ENCODE measurements at regions not wholly inside any gene's neighbourhood (a gene's known extent, or its start where the extent isn't known, plus 50 kb on each side); places are given as distances from the start of the nearest gene placed in this dataset.

DNA sequence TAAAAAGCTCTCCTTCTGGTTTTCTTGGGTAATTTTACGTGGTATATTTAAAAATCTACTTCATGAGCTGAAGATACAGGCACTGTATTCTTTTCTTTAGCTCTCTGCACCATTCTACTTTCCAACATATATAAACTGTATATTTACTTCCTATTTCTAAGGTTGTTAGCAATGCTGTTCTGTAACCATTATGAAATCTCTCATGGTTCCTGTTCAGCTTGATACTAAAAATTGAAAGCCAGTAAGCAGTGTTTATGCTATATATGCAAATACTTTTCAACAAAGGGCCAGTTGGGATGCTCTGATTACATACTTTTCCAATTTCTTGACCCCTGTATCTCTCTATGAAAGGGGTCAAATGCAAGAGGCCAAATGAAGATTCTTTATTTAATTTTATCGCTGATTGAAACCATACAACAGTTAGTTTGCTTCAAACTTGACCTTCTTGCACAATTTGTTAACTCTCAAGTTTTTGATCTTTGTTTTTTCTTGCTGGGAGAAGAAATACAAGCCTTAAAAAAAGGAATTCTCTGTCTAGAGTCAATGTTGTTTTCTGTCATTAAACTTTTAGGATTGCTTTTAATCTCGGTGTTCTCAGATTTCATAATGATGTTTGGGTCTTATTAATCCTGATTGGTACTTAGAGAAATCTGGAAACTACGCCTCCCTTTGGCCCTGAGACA lies 223.2 kb downstream of the PRL start:
- DNase-seq (ENCODE audit: low read depth in 2 of 3, low spot score in 2 of 3) = no peak

DNA sequence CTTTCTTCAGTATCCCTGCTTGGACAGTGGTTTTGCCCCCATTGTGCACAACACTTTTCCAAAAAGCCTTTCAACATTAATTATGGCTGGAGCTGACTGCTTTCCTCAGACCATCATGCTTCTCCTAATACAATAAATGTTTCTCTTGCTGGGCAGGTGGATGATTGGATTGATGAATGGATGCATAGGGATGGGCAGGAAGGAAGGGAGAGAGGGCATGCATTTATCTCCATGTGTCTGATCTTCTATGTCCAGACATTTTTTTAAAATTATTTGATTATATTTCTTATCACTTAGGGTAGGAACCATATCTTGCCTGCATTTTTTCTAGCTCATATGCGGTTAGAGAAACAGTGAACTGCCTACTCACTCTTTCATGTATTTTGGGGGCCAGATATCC lies 218.5 kb downstream of the PRL start:
- no peak for DNase-seq (ENCODE audit: low read depth in 2 of 3, low spot score in 2 of 3)

DNA sequence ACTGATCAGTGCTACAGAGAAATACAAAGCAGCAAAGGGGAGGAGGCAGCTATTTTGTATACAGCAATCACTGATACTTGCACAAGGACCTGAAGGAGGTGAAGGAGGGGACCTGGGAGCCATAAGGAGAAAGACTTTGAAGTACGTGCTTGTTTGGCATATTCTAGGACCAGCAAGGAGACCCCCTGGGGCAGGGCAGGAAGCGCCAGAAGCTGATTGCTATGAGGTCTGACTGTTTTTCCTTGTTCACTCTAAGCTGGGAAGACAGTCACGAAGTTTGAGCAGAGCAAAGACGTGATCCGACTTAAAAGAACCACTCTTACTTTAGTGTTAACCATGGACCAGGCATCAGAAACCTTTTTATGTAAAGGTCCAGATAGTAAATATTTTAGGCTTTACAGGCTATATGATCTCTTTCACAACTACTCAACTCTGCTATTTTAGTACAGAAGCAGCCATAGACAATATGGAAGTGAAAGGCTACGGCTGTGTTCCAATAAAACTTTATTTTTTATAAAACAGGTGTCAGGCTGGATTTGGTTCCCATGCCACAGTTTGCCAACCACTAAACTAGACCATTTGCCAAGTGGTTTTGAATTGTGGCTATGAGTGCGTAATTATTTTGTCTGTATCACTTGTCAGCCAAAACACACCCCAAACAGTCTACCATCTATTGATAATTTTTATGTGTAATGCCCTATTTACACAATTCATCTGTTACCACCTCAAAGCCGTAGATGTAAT lies 217.9 kb downstream of the PRL start:
- DNase-seq (ENCODE audit: low read depth in 2 of 3, low spot score in 2 of 3) = no peak

DNA sequence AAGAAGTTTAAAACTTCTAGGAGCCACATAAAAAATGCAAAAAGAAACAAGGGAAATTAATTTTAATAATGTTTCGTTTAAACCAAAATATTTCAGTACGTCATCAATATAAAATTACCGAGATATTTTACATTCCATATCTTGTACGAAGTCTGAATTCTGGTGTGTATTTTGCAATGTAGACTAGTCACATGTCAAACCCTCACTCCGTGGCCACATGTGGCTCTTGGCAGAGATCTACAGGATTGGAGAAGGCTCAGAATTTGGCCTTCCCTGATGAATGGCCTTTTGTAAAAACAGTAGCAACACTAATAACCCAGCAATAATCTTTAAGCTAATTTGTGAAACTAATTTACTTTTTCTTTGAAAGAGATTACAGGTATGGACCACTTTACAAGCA lies 217.1 kb downstream of the PRL start:
- no peak for DNase-seq (ENCODE audit: low read depth in 2 of 3, low spot score in 2 of 3)

DNA sequence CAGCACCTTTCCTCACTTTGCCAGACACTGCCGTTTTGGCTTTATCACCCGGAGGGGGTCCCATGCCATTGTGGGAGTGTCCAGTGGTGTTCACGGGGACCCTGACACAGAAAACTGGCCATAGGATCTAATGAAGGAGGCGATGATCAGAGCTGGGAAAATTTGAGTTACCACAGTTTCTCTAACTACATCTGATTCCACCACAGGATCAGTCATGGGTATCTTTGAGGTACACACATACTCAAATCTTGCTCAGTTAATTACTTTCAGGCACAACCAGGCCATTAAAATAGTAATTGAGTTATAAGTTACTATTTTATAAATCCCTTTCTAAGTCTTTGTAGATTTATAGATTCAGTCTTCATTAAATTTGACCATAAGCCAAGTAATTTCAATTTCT lies 215.1 kb downstream of the PRL start:
- no peak for DNase-seq (ENCODE audit: low read depth in 2 of 3, low spot score in 2 of 3)

DNA sequence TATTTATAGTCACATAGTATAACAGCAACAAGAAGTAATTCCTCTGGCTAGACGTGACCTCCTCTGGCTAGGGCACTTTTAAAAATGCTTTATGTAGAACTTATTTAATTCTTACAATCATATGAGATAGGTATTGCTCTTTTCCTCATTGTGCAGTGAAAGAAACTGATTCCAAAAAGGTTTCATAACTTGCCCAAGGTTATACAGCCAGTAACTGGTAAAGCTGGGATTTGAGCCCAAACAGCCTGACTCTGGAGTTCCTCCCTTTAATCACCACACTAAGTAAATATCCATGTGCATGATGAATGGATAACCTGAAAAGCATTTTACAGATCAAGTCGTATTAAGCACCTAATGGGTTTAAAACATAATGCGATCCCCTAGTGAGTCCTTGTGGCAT lies 214.6 kb downstream of the PRL start:
- no peak for DNase-seq (ENCODE audit: low read depth in 2 of 3, low spot score in 2 of 3)

DNA sequence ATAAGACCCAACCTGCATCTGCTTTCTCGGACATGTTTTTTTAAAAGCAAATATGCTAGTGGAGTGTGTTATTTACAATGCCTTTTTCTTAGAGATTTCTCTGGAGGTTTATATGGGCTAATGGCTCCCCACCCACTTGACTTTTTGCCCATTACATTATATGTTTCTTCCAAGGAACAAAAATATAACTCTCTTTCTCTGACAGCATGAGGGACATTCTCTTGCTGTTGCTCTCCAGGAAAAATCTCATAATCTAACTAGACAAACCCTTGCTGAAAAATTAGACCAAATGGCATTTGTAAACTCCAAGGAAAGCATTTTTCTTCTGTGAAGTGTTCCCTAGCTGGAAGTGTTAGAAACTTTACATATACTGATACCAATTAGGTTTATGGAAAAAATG lies 213.7 kb downstream of the PRL start:
- DNase-seq (ENCODE audit: low read depth in 2 of 3, low spot score in 2 of 3) = no peak

DNA sequence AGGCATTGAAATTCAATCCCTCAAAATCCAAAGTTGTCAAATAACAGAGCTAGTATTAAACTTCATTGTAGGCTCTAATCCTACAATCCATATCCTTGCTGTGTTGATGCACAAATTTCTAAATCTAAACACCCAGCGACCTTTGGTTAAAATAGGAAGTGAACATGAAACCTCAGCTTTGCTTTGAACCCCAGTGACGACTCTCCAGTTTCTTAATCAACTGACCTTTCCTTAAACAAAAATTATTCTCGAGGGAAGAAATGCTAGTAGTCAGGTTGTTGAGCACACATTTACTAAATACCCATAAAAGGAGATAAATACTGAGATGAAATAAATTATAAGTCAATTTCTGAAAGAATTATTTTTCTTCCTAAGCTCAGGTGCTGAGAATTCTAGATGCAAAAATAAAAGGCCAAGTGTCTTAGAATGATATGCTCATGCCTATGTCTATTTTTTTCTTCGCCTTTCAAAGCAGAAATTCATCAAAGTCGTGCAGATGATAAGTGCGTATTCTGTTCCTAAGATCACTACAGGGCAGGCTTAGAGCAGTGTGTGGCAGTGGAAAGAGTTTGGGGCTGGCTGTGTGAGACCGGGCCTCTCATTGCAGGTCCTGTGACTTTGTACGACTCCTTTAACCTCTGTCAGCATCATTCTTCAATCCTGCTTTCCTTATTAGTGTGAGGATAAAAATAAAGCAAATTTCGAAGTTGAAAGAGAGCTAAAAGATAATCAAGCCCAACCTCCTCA lies 208.7 kb downstream of the PRL start:
- no peak for DNase-seq (ENCODE audit: low read depth in 2 of 3, low spot score in 2 of 3)

DNA sequence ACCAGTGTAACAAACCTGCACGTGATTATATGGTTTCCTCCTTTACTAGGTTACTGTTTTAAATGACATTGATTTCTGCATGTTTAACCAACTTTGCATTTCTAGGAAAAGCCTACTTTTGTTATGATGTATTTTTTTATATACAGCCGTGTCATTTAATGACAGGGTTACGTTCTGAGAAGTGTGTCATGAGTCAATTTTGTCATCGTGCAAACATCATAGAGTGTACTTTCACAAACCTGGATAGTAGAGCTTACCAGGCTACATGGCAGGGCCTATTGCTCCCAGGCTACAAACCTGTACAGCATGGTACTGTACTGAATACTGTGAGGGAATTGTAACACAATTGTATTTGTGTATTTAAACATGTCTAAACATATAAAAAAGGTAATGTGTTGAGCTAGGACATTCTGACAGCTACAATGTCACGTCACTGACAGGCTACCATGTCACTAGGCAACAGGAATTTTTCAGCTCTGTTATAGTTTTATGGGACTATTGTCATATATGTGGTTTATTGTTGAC lies 205.3 kb downstream of the PRL start:
- DNase-seq (ENCODE audit: low read depth in 2 of 3, low spot score in 2 of 3) = no peak

DNA sequence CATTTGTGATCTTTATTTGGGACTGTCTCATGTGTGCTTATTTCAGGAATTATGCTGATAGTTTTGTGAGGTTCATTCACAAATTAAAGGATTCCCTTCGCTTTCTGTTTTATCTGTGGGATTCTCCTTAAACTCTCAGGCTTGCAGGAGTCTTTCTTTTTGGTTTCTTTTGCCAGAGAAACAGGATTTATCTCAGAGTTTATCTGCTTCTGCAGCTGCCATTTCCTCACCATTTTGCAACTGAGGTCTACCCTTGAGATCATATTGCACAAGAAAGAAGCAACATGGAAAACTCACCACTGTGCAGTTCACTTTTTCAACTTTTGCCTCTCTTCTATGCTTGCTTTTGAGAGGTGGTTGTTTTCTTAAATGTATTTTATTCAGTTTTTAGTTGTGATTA lies 201.0 kb downstream of the PRL start:
- DNase-seq (ENCODE audit: low read depth in 2 of 3, low spot score in 2 of 3) = no peak

DNA sequence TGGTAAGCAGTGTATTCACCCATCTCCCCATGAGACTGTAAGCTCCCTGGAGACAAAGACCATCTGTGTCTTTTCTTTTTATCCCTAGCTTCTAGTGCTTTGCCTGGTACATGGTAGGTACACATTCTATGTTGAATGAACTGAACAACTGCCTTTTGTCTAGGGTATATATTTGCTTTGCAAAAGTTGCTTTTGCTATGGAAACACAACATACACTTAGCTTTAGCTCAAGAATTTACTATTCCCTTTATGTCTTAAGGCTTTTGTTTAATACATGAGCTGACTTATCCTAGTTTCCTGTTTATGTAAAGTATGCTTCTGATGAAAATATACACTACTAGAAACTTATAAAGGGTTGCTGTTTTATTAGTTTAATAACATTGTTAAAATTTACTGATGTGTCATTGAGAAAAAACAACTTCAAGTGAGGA lies 198.2 kb downstream of the PRL start:
- DNase-seq (ENCODE audit: low read depth in 2 of 3, low spot score in 2 of 3) = no peak

DNA sequence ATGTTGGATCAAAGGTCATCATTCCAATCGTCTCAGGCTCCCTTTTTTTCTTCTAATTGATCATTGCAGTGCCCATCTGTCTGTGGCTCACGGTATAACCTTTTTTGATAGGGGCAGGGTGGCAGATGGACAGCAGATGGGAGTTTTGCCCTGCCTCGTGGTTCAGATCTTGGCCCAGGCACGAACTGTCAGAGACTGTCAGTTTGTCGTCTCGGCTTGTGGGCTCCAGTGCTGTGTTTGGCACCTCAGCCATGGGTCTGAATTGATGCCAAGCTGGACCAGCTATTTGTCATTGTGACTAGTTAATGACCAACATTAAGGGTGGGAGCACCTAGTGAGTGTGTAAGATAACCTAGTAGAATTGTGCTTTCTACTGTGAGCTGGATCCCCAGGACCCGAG lies 197.6 kb downstream of the PRL start:
- DNase-seq (ENCODE audit: low read depth in 2 of 3, low spot score in 2 of 3) = no peak

DNA sequence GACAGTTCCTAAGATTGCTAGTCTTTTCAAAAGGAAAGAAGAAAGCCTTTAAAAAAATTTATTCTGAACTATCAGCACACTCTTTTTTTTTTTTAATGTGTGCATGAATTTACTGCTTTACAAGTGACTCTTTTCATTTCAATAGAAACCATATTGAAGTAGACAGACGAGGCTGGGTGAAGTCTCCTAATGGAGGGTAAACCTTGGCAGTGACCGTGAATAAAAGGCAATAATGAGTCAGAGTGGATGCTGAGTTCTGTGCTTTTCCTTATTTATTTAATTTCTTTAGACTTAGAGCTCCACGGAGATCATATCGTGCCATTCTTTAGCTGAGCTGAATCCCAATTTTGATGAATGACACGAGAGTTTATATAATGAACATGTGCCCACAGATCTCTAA lies 196.9 kb downstream of the PRL start:
- DNase-seq (ENCODE audit: low read depth in 2 of 3, low spot score in 2 of 3) = no peak

DNA sequence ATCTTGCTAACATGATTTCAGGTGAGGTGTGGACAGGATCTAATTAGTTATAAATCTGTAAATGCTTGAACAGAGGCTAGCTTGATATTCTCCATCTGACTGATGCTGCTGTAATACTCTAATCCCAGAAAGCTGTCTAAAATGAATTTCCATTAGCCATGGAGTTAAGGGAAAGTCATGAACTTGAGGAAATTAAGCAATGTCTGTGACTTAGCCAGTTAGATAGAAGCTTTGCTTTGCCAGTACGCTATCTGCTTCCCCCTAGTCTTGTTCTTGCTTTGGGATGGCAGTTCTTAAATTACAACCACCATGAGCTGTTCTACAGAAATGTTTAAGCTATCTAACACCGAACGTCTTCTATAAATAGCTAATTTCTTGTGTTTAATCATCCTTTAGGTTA lies 195.7 kb downstream of the PRL start:
- DNase-seq (ENCODE audit: low read depth in 2 of 3, low spot score in 2 of 3) = no peak

DNA sequence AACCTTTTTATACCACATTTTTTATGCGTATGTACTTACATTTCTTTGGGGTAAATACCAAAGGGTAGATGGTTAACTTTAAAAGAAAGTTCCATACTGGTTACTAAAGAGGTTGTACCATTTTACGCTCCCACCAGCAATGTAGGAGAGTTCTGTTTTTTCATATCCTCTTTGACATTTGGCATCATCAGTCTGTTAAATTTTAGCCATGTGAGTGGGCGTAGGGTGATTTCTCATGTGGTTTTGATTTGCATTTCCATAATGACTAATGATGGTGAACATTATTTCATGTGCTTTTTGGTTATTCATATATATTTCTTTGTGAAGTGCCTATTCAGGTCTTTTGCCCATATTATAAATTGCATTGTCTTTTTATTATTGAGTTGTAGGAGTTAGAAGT lies 194.2 kb downstream of the PRL start:
- DNase-seq (ENCODE audit: low read depth in 2 of 3, low spot score in 2 of 3) = no peak

DNA sequence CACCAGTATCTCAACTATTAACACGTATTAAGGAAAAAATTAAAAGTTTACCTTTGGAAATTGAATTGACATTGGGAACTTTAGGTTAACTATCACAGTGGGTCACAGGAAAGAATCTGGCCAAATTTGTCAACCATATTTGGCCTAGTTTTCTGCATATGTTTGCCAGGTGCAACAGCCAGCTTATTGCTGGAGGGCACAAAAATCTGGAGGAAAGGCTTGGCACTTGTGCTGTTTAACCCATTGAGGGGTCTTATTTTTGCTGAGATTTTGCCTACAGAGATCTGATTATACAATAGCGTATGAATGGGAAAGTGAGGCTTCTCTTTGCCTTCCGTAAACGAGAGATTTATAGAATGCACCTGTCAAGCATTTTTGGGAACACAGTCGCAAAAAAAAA lies 190.4 kb downstream of the PRL start:
- DNase-seq (ENCODE audit: low read depth in 2 of 3, low spot score in 2 of 3) = no peak

DNA sequence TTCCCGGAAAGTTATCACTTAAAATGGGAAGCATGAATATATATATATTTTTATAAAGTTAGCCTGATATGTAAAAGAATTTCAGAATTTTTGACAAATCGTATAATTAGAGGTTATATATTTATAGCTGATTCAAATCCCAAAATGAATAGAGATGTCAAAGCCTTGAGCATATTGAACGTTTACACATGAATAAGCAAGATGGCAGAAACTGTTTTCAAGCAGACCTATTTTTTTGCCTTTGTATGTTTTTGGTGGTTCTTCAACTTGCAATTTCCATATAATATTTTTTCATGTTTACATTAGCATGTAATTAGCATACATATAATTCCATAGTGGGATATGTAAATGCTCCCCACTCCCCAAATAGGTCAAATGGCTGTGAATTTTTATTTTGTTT lies 189.9 kb downstream of the PRL start:
- DNase-seq (ENCODE audit: low read depth in 2 of 3, low spot score in 2 of 3) = no peak

DNA sequence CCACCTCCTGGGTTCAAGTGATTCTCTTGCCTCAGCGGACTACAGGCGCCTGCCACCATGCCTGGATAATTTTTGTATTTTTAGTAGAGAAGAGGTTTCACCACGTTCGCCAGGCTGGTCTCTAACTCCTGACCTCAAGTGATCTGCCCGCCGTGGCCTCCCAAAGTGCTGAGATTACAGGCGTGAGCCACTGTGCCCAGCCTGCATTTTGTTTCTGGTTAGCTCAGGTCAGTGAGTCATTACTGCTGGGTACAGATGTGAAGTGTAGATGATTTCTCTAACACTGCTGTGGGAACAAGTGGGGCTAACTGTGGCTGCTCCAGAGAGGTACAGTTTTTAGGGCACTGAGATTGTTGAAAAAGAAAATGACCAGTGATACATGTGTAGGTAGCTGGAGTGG lies 188.6 kb downstream of the PRL start:
- DNase-seq (ENCODE audit: low read depth in 2 of 3, low spot score in 2 of 3) = no peak

DNA sequence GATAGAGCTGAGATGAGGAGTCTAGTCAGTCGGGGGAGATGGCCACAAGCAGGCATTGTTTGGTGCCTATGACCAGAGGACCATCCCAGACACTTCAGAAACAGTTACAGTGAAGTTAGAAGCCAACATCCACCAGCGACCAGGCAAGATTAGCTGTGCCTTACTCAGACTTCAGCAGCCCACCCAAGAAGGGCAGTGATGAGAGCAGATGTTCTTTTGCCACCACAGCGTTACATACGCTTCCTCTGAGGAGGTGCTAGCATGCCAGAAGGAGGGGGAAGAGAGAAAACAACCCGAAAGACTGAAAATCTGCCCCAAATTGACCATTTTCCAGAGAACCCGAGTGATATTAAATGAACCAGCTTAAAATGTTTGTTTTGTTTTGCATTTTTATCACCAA lies 186.8 kb downstream of the PRL start:
- DNase-seq (ENCODE audit: low read depth in 2 of 3, low spot score in 2 of 3) = no peak

DNA sequence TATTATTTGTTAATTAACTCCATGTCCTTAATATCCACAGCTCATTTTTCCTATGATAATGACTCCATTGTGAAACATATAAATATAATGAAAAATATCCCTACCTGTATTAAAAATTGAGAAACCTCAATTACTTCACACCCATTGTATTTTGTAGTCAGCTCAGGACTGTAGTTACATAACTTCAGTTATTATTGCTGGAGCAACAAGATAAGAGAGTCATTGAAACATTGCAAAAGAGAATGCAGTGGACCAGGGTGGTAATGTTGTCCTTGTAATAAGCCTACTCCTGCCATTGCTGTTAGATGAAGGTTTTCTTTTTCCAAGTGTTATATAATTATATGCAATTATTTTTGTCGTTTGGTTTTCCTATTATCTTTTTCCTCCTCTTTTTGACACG lies 184.4 kb downstream of the PRL start:
- no peak for DNase-seq (ENCODE audit: low read depth in 2 of 3, low spot score in 2 of 3)

DNA sequence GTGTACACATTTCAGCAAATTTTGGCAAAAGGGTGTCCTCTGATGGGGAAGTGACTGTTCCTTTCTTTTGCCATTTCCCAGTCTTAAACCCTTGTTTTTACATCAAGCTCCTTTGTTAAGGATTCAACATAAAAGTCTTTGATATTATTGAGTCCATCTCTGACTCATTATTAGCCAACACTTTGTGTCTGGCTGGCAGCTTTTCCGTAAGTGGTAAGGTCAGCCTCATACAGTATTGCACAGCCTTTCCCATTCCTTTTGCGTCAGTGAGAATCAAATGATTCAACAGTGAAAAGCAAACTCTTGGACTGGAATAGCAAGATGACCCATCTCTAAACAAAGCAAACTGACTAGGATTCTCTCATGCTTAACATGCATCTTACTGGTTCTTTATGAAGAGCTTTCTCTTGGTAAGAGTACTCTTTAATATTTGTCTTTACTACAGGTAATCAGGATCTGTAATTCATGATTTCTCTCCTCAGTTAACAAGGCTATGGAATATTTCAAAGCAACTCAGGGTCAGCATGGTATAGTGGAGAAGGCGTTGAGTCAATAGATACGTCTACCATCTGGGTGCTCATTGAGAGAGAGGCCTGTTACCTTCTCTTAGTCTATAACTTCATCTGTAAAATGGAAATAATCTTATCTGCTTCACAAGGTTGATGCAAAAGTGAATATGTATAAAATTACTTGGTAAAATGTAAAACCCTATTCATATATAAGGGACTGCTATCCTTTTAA lies 183.6 kb downstream of the PRL start:
- DNase-seq (ENCODE audit: low read depth in 2 of 3, low spot score in 2 of 3) = no peak

Data from hematopoietic multipotent progenitor cell (in vitro differentiated cells).